ENCODE measurements at regions not wholly inside any gene's neighbourhood (a gene's known extent, or its start where the extent isn't known, plus 50 kb on each side); places are given as distances from the start of the nearest gene placed in this dataset.

DNA sequence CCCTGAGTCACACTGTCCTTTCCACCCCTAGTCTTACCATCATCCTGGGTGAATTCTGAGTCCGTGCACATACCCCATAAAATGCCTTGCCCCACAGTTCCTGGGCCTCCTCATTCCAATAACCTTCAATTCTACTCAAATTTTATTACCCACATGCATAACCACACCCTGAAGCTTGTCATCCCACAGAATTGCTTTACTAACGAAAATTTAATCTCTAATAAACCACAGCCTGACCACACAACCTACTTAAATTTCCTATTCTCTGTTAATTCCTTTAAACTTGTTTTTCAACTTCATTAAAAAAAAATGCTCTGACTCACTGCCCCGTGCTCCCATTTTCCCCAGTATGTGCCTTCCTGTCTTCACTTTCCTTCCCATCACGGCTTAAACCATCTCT lies 205.9 kb downstream of the PHLDA1 start:
- CTCF ChIA-PET, result no interaction called here
- Mint-ChIP-seq H3K9me3 (0 out of 2 replicates have a peak, but pooled peaks cover 7% of the 10 kb centered on the region), H3K27me3 (ENCODE audit: low read depth) (no peaks in the 10 kb centered on the region), H3K36me3 (no peaks in the 10 kb centered on the region), H3K4me1 (peaks cover 24% of the 10 kb centered on the region), H3K4me3 (no peak overlapping the region), H3K27ac (no peak overlapping the region)
- TF ChIP-seq ZNF423 (CRISPR knock-in tag; IDR thresholded peaks at IDR 0.05) (no peak), SMAD4 (CRISPR knock-in tag; IDR thresholded peaks at IDR 0.05) (no peak)
- TF ChIP-seq, protein P1, sequence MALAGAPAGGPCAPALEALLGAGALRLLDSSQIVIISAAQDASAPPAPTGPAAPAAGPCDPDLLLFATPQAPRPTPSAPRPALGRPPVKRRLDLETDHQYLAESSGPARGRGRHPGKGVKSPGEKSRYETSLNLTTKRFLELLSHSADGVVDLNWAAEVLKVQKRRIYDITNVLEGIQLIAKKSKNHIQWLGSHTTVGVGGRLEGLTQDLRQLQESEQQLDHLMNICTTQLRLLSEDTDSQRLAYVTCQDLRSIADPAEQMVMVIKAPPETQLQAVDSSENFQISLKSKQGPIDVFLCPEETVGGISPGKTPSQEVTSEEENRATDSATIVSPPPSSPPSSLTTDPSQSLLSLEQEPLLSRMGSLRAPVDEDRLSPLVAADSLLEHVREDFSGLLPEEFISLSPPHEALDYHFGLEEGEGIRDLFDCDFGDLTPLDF (CRISPR knock-in tag; IDR thresholded peaks at IDR 0.05), result no peak
- ATAC-seq, result no peak
- DNase-seq (ENCODE audit: low spot score), result no peak
- POLR2A ChIA-PET, result no interaction called here

DNA sequence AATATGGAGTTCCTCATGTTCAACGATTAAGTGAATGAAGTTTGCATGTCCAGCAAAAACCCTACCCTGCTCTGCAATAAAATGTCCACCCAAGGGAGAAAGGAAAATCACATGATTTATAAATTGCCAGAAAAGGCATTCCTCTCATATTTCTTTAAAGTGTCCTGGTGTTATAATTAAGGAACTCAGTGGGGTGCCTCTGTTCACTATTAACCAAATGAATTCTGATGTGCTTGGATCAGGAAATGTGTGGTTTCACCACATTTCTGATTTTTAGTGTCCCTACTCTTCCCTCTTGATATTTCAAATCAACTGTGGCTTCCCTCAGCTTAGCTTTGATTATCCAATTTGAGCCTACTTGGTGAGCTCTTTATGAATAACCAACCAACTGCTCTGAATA lies 208.1 kb downstream of the PHLDA1 start:
- no peak for DNase-seq (ENCODE audit: low spot score)
- Mint-ChIP-seq H3K4me3 (no peak overlapping the region), H3K27me3 (ENCODE audit: low read depth) (no peaks in the 10 kb centered on the region), H3K27ac (no peak overlapping the region), H3K9me3 (0 out of 2 replicates have a peak, but pooled peaks cover 7% of the 10 kb centered on the region), H3K4me1 (peaks cover 37% of the 10 kb centered on the region), H3K36me3 (no peaks in the 10 kb centered on the region)
- ChIA-PET CTCF (no interaction called here), POLR2A (no interaction called here)
- ATAC-seq, result no peak
- TF ChIP-seq PRDM15 (CRISPR knock-in tag; IDR thresholded peaks at IDR 0.05), result no peak
- TF ChIP-seq GTF2I (CRISPR knock-in tag; conservative IDR thresholded peaks at IDR 0.05), result no peak
- no peak for TF ChIP-seq MXD4 (CRISPR knock-in tag; IDR thresholded peaks at IDR 0.05; ENCODE audit: borderline replicate concordance)
- TF ChIP-seq GABPB1 (CRISPR knock-in tag; IDR thresholded peaks at IDR 0.05), result no peak
- TF ChIP-seq, protein P2, sequence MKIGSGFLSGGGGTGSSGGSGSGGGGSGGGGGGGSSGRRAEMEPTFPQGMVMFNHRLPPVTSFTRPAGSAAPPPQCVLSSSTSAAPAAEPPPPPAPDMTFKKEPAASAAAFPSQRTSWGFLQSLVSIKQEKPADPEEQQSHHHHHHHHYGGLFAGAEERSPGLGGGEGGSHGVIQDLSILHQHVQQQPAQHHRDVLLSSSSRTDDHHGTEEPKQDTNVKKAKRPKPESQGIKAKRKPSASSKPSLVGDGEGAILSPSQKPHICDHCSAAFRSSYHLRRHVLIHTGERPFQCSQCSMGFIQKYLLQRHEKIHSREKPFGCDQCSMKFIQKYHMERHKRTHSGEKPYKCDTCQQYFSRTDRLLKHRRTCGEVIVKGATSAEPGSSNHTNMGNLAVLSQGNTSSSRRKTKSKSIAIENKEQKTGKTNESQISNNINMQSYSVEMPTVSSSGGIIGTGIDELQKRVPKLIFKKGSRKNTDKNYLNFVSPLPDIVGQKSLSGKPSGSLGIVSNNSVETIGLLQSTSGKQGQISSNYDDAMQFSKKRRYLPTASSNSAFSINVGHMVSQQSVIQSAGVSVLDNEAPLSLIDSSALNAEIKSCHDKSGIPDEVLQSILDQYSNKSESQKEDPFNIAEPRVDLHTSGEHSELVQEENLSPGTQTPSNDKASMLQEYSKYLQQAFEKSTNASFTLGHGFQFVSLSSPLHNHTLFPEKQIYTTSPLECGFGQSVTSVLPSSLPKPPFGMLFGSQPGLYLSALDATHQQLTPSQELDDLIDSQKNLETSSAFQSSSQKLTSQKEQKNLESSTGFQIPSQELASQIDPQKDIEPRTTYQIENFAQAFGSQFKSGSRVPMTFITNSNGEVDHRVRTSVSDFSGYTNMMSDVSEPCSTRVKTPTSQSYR (CRISPR knock-in tag; IDR thresholded peaks at IDR 0.05), result no peak
- TF ChIP-seq TCF7 (CRISPR knock-in tag; IDR thresholded peaks at IDR 0.05; ENCODE audit: low read depth), result no peak
- TF ChIP-seq CBFB (CRISPR knock-in tag; IDR thresholded peaks at IDR 0.05; ENCODE audit: low read depth), result no peak
- no peak for TF ChIP-seq ATF2 (CRISPR knock-in tag; IDR thresholded peaks at IDR 0.05; ENCODE audit: borderline replicate concordance, low read depth)
- TF ChIP-seq MAX (CRISPR knock-in tag; IDR thresholded peaks at IDR 0.05), result no peak
- no peak for TF ChIP-seq NR1H2 (CRISPR knock-in tag; IDR thresholded peaks at IDR 0.05)
- no peak for TF ChIP-seq PRRX2 (CRISPR knock-in tag; IDR thresholded peaks at IDR 0.05)
- TF ChIP-seq, protein P3, sequence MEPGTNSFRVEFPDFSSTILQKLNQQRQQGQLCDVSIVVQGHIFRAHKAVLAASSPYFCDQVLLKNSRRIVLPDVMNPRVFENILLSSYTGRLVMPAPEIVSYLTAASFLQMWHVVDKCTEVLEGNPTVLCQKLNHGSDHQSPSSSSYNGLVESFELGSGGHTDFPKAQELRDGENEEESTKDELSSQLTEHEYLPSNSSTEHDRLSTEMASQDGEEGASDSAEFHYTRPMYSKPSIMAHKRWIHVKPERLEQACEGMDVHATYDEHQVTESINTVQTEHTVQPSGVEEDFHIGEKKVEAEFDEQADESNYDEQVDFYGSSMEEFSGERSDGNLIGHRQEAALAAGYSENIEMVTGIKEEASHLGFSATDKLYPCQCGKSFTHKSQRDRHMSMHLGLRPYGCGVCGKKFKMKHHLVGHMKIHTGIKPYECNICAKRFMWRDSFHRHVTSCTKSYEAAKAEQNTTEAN (CRISPR knock-in tag; IDR thresholded peaks at IDR 0.05), result no peak
- TF ChIP-seq IRF1 (CRISPR knock-in tag; IDR thresholded peaks at IDR 0.05), result no peak
- TF ChIP-seq ZNF121 (CRISPR knock-in tag; IDR thresholded peaks at IDR 0.05), result no peak
- no peak for TF ChIP-seq ZNF423 (CRISPR knock-in tag; IDR thresholded peaks at IDR 0.05)

Measured in WTC11 (cell line).